ENCODE measurements at regions not wholly inside any gene's neighbourhood (a gene's known extent, or its start where the extent isn't known, plus 50 kb on each side); places are given as distances from the start of the nearest gene placed in this dataset.

- DNase-seq, result no peak
Measured at GRCh38 chr1:163657719-163658118, 336.0 kb downstream of the NUF2 start.

- DNase-seq, result no peak
Measured at GRCh38 chr1:163661391-163661790, 339.6 kb downstream of the NUF2 start.

GRCh38 chr1:163664671-163665335, 343.0 kb downstream of the NUF2 start:
- DNase-seq, result no peak

GRCh38 chr1:163668472-163668871, 346.7 kb downstream of the NUF2 start:
- no peak for DNase-seq

- DNase-seq, result no peak
Measured at GRCh38 chr1:163670989-163671757, 349.4 kb downstream of the NUF2 start.

GRCh38 chr1:163672976-163673758, 351.4 kb downstream of the NUF2 start:
- no peak for DNase-seq

GRCh38 chr1:163673759-163674151, 352.0 kb downstream of the NUF2 start:
- DNase-seq, result peak; percentile 24

GRCh38 chr1:163674236-163674635, 352.5 kb downstream of the NUF2 start:
- no peak for DNase-seq

GRCh38 chr1:163684785-163685184, 363.0 kb downstream of the NUF2 start:
- no peak for DNase-seq

GRCh38 chr1:163692266-163692665, 370.5 kb downstream of the NUF2 start:
- DNase-seq, result no peak

- no peak for DNase-seq
Measured at GRCh38 chr1:163697137-163697536, 375.4 kb downstream of the NUF2 start.

- no peak for DNase-seq
Measured at GRCh38 chr1:163701783-163702374, 380.1 kb downstream of the NUF2 start.

GRCh38 chr1:163703794-163704193, 382.0 kb downstream of the NUF2 start:
- no peak for DNase-seq

- DNase-seq, result no peak
Measured at GRCh38 chr1:163706915-163707314, 385.2 kb downstream of the NUF2 start.

- DNase-seq, result no peak
Measured at GRCh38 chr1:163709636-163710035, 387.9 kb downstream of the NUF2 start.

GRCh38 chr1:163712321-163712720, 390.6 kb downstream of the NUF2 start:
- no peak for DNase-seq

GRCh38 chr1:163720294-163720693, 398.5 kb downstream of the NUF2 start:
- no peak for DNase-seq

GRCh38 chr1:163725551-163725950, 403.8 kb downstream of the NUF2 start:
- peak; percentile 8 for DNase-seq

- DNase-seq, result peak; percentile 81
Measured at GRCh38 chr1:163730411-163730821, 408.7 kb downstream of the NUF2 start.

GRCh38 chr1:163737261-163737660, 415.5 kb downstream of the NUF2 start:
- DNase-seq, result no peak

GRCh38 chr1:163744301-163744887, 422.6 kb downstream of the NUF2 start:
- no peak for DNase-seq

- DNase-seq, result no peak
Measured at GRCh38 chr1:163745204-163745603, 423.4 kb downstream of the NUF2 start.

Data from tongue (tissue), 1 donor.